ENCODE measurements at regions not wholly inside any gene's neighbourhood (a gene's known extent, or its start where the extent isn't known, plus 50 kb on each side); places are given as distances from the start of the nearest gene placed in this dataset.

GRCh38 chr3:68256635-68257223 is 602.3 kb upstream of the SUCLG2 start:
- no peak for DNase-seq (ENCODE audit: low read depth, low spot score)
- TF ChIP-seq POLR2AphosphoS5 (IDR thresholded peaks at IDR 0.05; ENCODE audit: borderline replicate concordance, low read depth, low read length) (no peak), FOXP2 (optimal IDR thresholded peaks at IDR 0.05; ENCODE audit: control extremely low read depth, extremely low read length, insufficient read depth) (no peak), EZH2 (IDR thresholded peaks at IDR 0.05) (no peak)
- Histone ChIP-seq H3K9me3 (ENCODE audit: low read depth, low read length) (no peaks in the 10 kb centered on the region), H3K36me3 (ENCODE audit: insufficient read depth, low read length) (no peaks in the 10 kb centered on the region), H3K4me3 (no peak overlapping the region), H3K27ac (no peak overlapping the region), H3K9ac (ENCODE audit: insufficient read length) (no peak overlapping the region)

- H3K27ac ChIP-seq, result no peak overlapping the region
- no peaks in the 10 kb centered on the region for H3K9me3 ChIP-seq (ENCODE audit: low read depth, low read length)
- DNase-seq (ENCODE audit: low read depth, low spot score), result no peak
- no peak overlapping the region for H3K9ac ChIP-seq (ENCODE audit: insufficient read length)
- H3K36me3 ChIP-seq (ENCODE audit: insufficient read depth, low read length), result no peaks in the 10 kb centered on the region
- no peak overlapping the region for H3K4me3 ChIP-seq
- no peak for TF ChIP-seq POLR2AphosphoS5 (IDR thresholded peaks at IDR 0.05; ENCODE audit: borderline replicate concordance, low read depth, low read length)
- no peak for TF ChIP-seq EZH2 (IDR thresholded peaks at IDR 0.05)
- no peak for TF ChIP-seq FOXP2 (optimal IDR thresholded peaks at IDR 0.05; ENCODE audit: control extremely low read depth, extremely low read length, insufficient read depth)
Measured at GRCh38 chr3:68249265-68249664, 594.9 kb upstream of the SUCLG2 start.

GRCh38 chr3:68242606-68243005 is 588.2 kb upstream of the SUCLG2 start:
- no peak overlapping the region for H3K9ac ChIP-seq (ENCODE audit: insufficient read length)
- DNase-seq (ENCODE audit: low read depth, low spot score), result no peak
- no peak overlapping the region for H3K27ac ChIP-seq
- no peaks in the 10 kb centered on the region for H3K36me3 ChIP-seq (ENCODE audit: insufficient read depth, low read length)
- no peak for TF ChIP-seq EZH2 (IDR thresholded peaks at IDR 0.05)
- H3K9me3 ChIP-seq (ENCODE audit: low read depth, low read length), result no peaks in the 10 kb centered on the region
- H3K4me3 ChIP-seq, result no peak overlapping the region

- DNase-seq (ENCODE audit: low read depth, low spot score), result no peak
- no peaks in the 10 kb centered on the region for H3K36me3 ChIP-seq (ENCODE audit: insufficient read depth, low read length)
Measured at GRCh38 chr3:68239542-68239941, 585.1 kb upstream of the SUCLG2 start.

GRCh38 chr3:68234076-68234780 is 579.8 kb upstream of the SUCLG2 start:
- Histone ChIP-seq H3K9ac (ENCODE audit: insufficient read length) (no peak overlapping the region), H3K4me3 (no peak overlapping the region), H3K27ac (no peak overlapping the region), H3K9me3 (ENCODE audit: low read depth, low read length) (no peaks in the 10 kb centered on the region), H3K36me3 (ENCODE audit: insufficient read depth, low read length) (no peaks in the 10 kb centered on the region)
- TF ChIP-seq EZH2 (IDR thresholded peaks at IDR 0.05) (no peak), FOXP2 (optimal IDR thresholded peaks at IDR 0.05; ENCODE audit: control extremely low read depth, extremely low read length, insufficient read depth) (no peak), POLR2AphosphoS5 (IDR thresholded peaks at IDR 0.05; ENCODE audit: borderline replicate concordance, low read depth, low read length) (no peak)
- DNase-seq (ENCODE audit: low read depth, low spot score), result no peak

More at GRCh38 chr3:68239542-68239941, 585.1 kb upstream of the SUCLG2 start:
- H3K27ac ChIP-seq, result no peak overlapping the region
- no peak for TF ChIP-seq FOXP2 (optimal IDR thresholded peaks at IDR 0.05; ENCODE audit: control extremely low read depth, extremely low read length, insufficient read depth)
- no peak for TF ChIP-seq POLR2AphosphoS5 (IDR thresholded peaks at IDR 0.05; ENCODE audit: borderline replicate concordance, low read depth, low read length)
- no peak for TF ChIP-seq EZH2 (IDR thresholded peaks at IDR 0.05)
- H3K9me3 ChIP-seq (ENCODE audit: low read depth, low read length), result no peaks in the 10 kb centered on the region
- H3K4me3 ChIP-seq, result no peak overlapping the region
- no peak overlapping the region for H3K9ac ChIP-seq (ENCODE audit: insufficient read length)

GRCh38 chr3:68228856-68229255 is 574.4 kb upstream of the SUCLG2 start:
- TF ChIP-seq POLR2AphosphoS5 (IDR thresholded peaks at IDR 0.05; ENCODE audit: borderline replicate concordance, low read depth, low read length) (no peak), FOXP2 (optimal IDR thresholded peaks at IDR 0.05; ENCODE audit: control extremely low read depth, extremely low read length, insufficient read depth) (no peak), EZH2 (IDR thresholded peaks at IDR 0.05) (no peak)
- no peak for DNase-seq (ENCODE audit: low read depth, low spot score)
- Histone ChIP-seq H3K9me3 (ENCODE audit: low read depth, low read length) (no peaks in the 10 kb centered on the region), H3K4me3 (no peak overlapping the region), H3K27ac (no peak overlapping the region), H3K36me3 (ENCODE audit: insufficient read depth, low read length) (no peaks in the 10 kb centered on the region), H3K9ac (ENCODE audit: insufficient read length) (no peak overlapping the region)

- Histone ChIP-seq H3K9me3 (ENCODE audit: low read depth, low read length) (no peaks in the 10 kb centered on the region), H3K36me3 (ENCODE audit: insufficient read depth, low read length) (no peaks in the 10 kb centered on the region), H3K4me3 (no peak overlapping the region), H3K27ac (no peak overlapping the region), H3K9ac (ENCODE audit: insufficient read length) (no peak overlapping the region)
- no peak for DNase-seq (ENCODE audit: low read depth, low spot score)
- no peak for TF ChIP-seq POLR2AphosphoS5 (IDR thresholded peaks at IDR 0.05; ENCODE audit: borderline replicate concordance, low read depth, low read length)
- TF ChIP-seq FOXP2 (optimal IDR thresholded peaks at IDR 0.05; ENCODE audit: control extremely low read depth, extremely low read length, insufficient read depth), result no peak
- TF ChIP-seq EZH2 (IDR thresholded peaks at IDR 0.05), result no peak
Measured at GRCh38 chr3:68220832-68221231, 566.4 kb upstream of the SUCLG2 start.

- Histone ChIP-seq H3K9me3 (ENCODE audit: low read depth, low read length) (no peaks in the 10 kb centered on the region), H3K9ac (ENCODE audit: insufficient read length) (no peak overlapping the region), H3K27ac (no peak overlapping the region), H3K36me3 (ENCODE audit: insufficient read depth, low read length) (no peaks in the 10 kb centered on the region), H3K4me3 (no peak overlapping the region)
- no peak for DNase-seq (ENCODE audit: low read depth, low spot score)
- TF ChIP-seq FOXP2 (optimal IDR thresholded peaks at IDR 0.05; ENCODE audit: control extremely low read depth, extremely low read length, insufficient read depth) (no peak), POLR2AphosphoS5 (IDR thresholded peaks at IDR 0.05; ENCODE audit: borderline replicate concordance, low read depth, low read length) (no peak), EZH2 (IDR thresholded peaks at IDR 0.05) (no peak)
Measured at GRCh38 chr3:68211637-68212036, 557.2 kb upstream of the SUCLG2 start.

GRCh38 chr3:68210635-68211034 is 556.2 kb upstream of the SUCLG2 start:
- TF ChIP-seq EZH2 (IDR thresholded peaks at IDR 0.05) (no peak), FOXP2 (optimal IDR thresholded peaks at IDR 0.05; ENCODE audit: control extremely low read depth, extremely low read length, insufficient read depth) (no peak), POLR2AphosphoS5 (IDR thresholded peaks at IDR 0.05; ENCODE audit: borderline replicate concordance, low read depth, low read length) (no peak)
- no peak for DNase-seq (ENCODE audit: low read depth, low spot score)
- Histone ChIP-seq H3K4me3 (no peak overlapping the region), H3K9me3 (ENCODE audit: low read depth, low read length) (no peaks in the 10 kb centered on the region), H3K27ac (no peak overlapping the region), H3K36me3 (ENCODE audit: insufficient read depth, low read length) (no peaks in the 10 kb centered on the region), H3K9ac (ENCODE audit: insufficient read length) (no peak overlapping the region)
